ENCODE measurements at regions not wholly inside any gene's neighbourhood (a gene's known extent, or its start where the extent isn't known, plus 50 kb on each side); places are given as distances from the start of the nearest gene placed in this dataset.

- Mint-ChIP-seq H3K9me3 (no peaks in the 10 kb centered on the region), H3K36me3 (ENCODE audit: low read depth) (no peaks in the 10 kb centered on the region), H3K27me3 (ENCODE audit: insufficient read depth) (peaks cover 3% of the 10 kb centered on the region; the same call in 1 of the 2 replicates), H3K4me1 (ENCODE audit: low read depth) (peaks cover 5% of the 10 kb centered on the region; the same call in 1 of the 2 replicates), H3K4me3 (no peak overlapping the region), H3K27ac (no peak overlapping the region)
- DNase-seq = no peak
- no peak for TF ChIP-seq CTCF (IDR thresholded peaks at IDR 0.05)
These were observed 84.7 kb downstream of the RBBP6 start for GRCh38 chr16:24624102-24624501.

GRCh38 chr16:24626256-24626655, 86.9 kb downstream of the RBBP6 start:
- TF ChIP-seq CTCF (IDR thresholded peaks at IDR 0.05) = no peak
- no peak for DNase-seq
- no peaks in the 10 kb centered on the region; the same call in 1 of the 2 replicates for H3K27me3 Mint-ChIP-seq (ENCODE audit: insufficient read depth)
- peaks cover 5% of the 10 kb centered on the region; the same call in 1 of the 2 replicates for H3K4me1 Mint-ChIP-seq (ENCODE audit: low read depth)
- H3K9me3 Mint-ChIP-seq = peaks cover 3% of the 10 kb centered on the region; the same call in 1 of the 2 replicates
- H3K27ac Mint-ChIP-seq = no peak overlapping the region
- no peak overlapping the region for H3K4me3 Mint-ChIP-seq
- H3K36me3 Mint-ChIP-seq (ENCODE audit: low read depth) = no peaks in the 10 kb centered on the region

GRCh38 chr16:24634919-24635318, 94.5 kb upstream of the TNRC6A start:
- Mint-ChIP-seq H3K36me3 (ENCODE audit: low read depth) (no peaks in the 10 kb centered on the region), H3K27ac (no peak overlapping the region), H3K4me1 (ENCODE audit: low read depth) (peaks cover 26% of the 10 kb centered on the region), H3K9me3 (peaks cover 5% of the 10 kb centered on the region; the same call in 1 of the 2 replicates), H3K27me3 (ENCODE audit: insufficient read depth) (no peaks in the 10 kb centered on the region; the same call in none of the 2 replicates), H3K4me3 (no peak overlapping the region)
- no peak for TF ChIP-seq CTCF (IDR thresholded peaks at IDR 0.05)
- DNase-seq = no peak

GRCh38 chr16:24635900-24636610, 93.4 kb upstream of the TNRC6A start:
- Mint-ChIP-seq H3K9me3 (peaks cover 4% of the 10 kb centered on the region; the same call in 1 of the 2 replicates), H3K27ac (peak overlapping the region; percentile 81), H3K4me1 (ENCODE audit: low read depth) (peaks cover 28% of the 10 kb centered on the region), H3K36me3 (ENCODE audit: low read depth) (no peaks in the 10 kb centered on the region), H3K4me3 (peak overlapping the region; percentile 55; the same call in 1 of the 2 replicates), H3K27me3 (ENCODE audit: insufficient read depth) (no peaks in the 10 kb centered on the region; the same call in none of the 2 replicates)
- no peak for TF ChIP-seq CTCF (IDR thresholded peaks at IDR 0.05)
- DNase-seq = peak; percentile 84

- Mint-ChIP-seq H3K27ac (no peak overlapping the region), H3K36me3 (ENCODE audit: low read depth) (no peaks in the 10 kb centered on the region), H3K9me3 (no peaks in the 10 kb centered on the region), H3K4me3 (no peak overlapping the region), H3K27me3 (ENCODE audit: insufficient read depth) (peaks cover 3% of the 10 kb centered on the region), H3K4me1 (ENCODE audit: low read depth) (peaks cover 36% of the 10 kb centered on the region)
- no peak for DNase-seq
- no peak for TF ChIP-seq CTCF (IDR thresholded peaks at IDR 0.05)
These were observed 89.7 kb upstream of the TNRC6A start for GRCh38 chr16:24639769-24640168.

Data from HFFc6 (cell line).